Fibroblast of skin of left quadriceps (primary cell): ENCODE measurements at regions not wholly inside any gene's neighbourhood (a gene's known extent, or its start where the extent isn't known, plus 50 kb on each side); places are given as distances from the start of the nearest gene placed in this dataset.
A peak's percentile ranks its signal among the peaks of the same experiment; 100 is the strongest.

Experiments used
- DNase-seq, 2 experiments: peaks; one replicate each; pipeline ENCODE4 v3.0.0-alpha.2; 2013; ENCODE audit warnings: low read depth in 2 of 2

DNA sequence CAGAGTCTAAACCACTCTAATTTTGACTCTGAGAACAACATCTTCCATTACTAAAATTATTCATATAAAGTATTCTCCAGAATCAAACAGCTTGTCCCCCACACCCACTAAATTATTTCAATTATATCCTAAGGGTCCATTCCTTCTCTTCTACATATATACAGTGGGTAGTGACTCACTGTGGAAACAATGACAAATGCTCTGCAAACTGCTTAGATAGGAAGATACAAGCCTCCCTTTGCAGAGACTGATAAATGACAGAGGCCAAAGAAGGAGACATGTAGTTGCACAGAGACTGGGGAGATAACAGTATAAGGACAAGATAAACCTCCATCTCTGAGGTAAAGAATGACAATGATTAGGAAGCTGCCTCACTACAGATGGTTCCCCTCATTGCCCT is 1087.4 kb downstream of the AGBL1 start:
- no peak for DNase-seq

DNA sequence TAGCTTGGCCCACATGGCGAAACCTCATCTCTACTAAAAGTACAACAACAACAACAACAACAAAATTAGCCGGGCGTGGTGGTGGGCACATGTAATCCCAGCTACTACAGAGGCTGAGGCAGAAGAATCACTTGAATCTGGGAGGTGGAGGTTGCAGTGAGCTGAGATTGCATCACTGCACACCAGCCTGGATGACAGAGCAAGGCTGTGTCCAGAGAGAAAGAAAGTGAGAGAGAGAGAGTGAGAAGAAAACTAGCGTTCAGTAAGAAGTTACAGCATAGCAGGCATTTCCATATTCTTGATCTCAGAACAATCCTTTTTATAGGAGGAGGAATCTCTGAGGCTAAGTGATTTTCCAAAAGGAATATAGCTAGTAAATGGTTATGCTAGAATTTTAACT is 1076.1 kb downstream of the AGBL1 start:
- DNase-seq: no peak

DNA sequence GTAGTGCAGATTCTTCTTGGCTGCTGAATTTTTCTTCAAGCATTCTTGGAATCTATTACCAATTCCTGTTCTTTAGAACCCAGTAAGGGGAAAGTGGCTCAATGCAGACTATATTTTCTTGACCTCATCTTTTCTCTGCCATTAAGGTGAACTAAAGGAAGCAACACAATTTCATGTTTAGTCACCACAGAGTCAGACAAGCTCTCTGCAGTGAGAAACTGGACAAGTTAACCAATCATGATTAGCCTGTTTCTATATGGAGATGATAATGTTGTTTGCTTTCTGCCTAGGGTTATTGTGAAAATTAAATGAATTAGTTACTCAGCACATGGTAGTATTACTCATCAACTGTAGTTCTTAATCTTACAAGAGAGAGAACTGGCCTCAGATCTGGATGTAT is 1075.1 kb downstream of the AGBL1 start:
- peak; percentile 74 to 77 for DNase-seq

DNA sequence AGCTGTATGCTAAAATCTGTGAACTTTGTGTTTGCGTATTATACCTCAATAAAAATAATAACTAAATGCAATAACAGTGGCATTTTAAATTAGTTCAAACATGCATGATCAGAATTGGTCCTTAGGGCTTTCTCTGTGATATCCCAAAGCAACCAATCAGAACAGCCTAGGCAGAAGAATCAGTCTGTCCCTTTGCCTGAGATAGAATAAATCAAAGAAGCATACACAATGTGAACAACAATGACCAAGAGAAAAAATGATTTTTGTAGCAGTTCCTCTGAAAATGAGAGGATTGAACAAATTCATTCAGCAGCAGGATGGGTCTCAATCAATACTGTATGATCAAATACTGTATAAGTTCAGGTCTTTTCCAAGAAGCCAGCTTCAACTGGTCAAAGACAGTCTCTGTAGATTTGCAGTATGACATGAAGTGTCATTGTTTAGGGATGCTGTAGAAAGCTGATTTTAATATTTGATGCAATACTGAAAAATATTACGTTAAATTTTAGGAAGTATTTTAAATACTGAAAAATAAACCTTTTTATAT is 1071.6 kb downstream of the AGBL1 start:
- DNase-seq: no peak

DNA sequence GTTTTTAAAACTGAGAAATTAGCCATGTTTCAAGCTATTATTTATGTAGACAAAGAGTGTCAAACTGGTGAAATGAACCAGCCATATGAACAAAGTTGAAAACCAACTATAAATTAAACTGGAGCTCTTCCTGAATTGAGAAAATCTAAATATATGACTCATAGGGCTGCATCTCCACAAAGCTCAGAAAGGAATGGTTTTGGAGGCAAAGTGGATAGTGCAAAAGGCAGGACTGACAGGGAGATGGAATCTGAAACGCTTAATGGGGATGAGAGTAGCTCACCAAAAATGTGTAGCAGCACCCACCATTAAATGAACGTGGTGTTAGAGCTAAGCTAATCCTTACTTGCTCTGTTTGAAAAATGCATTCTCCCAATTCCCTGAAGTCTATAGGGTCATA is 1066.0 kb downstream of the AGBL1 start:
- DNase-seq: peak; percentile 42 to 58

DNA sequence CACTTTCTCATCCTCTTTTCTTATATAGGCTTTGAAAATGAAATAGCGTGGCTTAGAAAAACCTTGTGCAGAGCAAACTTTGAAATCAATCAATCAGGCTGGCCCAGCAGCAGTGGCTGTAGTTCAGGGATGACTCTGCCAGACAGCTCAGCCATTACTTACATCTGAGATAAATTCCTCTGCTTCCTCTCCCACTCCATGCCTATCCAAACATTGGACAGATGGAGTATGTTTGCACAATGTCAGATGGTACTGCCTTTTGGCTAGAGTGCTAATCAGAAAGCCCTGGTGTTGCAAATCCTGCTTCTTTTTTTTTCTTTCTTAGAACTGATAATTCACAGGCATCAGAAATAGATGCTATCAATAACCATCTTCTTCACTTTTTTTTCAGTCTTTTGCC is 1065.1 kb downstream of the AGBL1 start:
- peak; percentile 42 to 51 for DNase-seq

DNA sequence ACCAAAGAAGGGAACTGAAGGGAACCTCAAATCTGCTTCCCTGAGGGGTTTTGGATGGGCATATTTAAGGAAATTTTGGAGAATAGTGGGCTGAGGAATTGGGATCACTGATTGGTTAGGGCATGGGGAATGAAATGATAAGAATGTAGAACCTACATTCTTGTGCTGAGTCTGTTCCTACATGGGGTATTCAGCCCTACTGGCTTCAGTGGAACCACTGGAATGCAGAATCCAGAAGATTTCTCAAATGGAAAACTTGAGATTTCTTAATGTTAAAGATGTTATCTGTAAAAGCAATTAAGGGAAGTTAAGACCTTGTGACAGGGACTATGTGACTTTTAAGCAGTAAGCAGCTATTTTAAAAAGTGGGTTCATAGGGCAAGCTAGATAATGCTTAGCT is 1062.4 kb downstream of the AGBL1 start:
- no peak for DNase-seq

DNA sequence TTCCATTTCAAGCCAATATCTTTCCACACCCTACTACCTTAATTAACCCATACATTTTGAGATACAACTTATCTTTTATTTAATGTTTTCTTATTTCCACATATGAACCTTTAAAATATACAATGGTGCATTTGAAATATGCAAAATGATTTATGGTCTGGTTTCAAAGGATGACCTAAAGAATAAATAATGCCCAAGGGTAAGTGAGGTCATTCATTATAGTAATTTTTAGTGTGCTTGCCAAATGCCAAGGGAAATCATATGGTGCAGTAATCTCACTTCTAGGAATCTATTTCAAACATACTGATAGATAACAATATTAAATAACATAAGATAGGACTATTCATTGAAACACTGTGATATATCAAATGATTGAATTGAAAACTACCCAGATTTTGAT is 1055.4 kb downstream of the AGBL1 start:
- DNase-seq: no peak

DNA sequence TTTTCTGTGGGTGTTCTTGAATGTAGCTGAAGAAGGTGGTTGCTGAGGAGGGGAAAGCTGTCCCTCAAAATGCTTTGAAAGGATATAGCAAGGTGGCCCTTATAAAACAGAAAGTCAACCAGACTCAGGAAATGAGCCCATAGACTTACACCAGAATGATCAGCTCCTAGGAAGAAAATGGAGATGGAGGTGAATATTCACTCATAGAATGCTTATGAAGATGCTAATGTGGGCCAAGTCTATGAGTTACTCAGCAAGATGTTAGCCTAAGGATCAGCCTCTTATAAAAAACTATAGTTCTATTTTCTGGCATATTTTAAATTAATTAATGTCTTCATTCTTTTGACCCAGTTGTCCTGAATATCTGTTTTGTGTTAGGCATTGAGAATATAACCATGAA is 1054.0 kb downstream of the AGBL1 start:
- no peak for DNase-seq

DNA sequence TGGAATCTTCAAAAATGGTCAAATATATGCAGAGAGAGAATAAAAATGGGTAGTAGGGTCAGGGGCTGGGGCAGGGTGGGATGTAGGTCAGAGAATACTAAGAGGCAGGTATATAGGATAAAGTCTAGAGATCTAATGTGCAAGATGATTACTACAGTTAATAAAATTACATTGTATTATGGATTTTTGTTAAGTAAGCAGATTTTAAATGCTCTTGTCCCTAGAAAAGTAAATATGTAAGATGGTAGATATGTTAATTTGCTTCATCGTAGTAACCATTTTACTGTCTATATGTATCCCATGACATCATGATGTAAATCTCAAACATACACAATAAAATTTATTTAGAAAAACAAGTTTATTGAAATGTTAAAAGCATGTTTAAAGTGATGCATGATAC is 1051.4 kb downstream of the AGBL1 start:
- DNase-seq: no peak

DNA sequence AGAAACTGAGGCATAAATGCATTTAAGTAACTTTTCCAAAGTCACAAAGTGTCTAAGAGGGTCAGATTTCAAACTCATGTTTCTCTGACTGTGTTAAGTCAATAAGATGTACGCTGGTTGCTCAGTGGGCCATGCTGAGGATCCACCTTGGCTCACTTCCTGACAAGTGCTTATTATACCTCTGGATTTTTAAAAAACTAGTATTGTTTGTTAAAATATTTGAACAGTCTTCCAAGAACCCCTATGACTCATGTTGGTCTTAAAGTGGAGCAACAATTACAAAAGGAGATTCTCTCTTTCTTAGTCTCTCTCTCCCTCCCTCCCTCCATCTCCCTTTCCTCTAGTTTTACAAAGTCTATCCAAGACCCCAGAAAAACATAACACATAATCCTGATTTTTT is 1050.2 kb downstream of the AGBL1 start:
- DNase-seq: no peak

DNA sequence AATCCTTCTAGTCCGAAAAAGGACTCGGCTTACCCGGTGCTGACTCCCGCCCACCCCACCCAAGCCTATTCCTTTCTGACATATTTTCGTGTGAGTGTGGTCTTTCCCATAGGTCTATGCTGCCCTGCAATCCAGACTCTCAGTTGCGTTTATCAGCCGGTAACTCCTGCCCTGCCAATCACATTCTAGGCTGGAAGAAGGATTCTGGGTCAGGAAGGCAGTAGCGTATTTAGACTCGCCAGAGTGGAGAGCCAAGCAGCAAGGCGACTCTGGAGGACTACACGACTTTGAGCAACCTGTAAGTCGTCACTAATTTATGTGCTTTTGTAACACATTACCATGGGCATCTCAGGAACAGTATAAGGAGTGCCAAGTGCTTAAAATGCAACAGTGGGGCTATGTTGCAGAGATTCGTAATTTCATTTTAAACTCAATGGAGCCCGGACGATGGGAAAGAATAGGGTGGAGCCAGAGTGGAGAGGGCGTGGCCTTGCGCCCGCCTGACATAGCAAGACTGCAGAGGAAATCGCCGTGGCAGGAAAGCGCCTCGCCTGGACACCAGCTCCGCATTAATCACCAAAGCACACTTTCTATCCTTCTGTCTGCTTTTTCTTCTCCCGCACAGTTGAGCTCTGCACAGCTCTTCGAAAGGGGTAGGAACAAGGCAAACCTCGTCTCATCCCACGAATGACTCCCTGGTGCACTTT is 1044.2 kb downstream of the AGBL1 start:
- no peak for DNase-seq

DNA sequence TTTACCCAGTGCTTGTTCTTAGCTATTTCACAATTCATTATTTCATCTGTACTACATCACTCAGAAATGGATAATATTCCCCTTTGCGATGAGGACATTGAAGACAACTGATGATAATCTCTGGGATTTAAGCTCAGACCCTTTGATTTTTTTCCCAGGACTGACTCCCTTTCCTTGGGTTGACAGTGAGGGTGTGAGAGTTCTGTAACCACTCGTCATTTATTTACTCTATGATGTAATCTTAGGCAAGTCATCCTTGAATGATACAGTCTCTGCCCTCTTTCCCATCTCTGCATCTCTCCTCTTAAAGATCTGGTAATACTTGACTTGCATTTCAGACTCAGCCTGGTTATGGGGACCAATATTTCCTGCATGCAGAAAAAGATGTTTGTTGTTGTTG is 1041.7 kb downstream of the AGBL1 start:
- DNase-seq: no peak

DNA sequence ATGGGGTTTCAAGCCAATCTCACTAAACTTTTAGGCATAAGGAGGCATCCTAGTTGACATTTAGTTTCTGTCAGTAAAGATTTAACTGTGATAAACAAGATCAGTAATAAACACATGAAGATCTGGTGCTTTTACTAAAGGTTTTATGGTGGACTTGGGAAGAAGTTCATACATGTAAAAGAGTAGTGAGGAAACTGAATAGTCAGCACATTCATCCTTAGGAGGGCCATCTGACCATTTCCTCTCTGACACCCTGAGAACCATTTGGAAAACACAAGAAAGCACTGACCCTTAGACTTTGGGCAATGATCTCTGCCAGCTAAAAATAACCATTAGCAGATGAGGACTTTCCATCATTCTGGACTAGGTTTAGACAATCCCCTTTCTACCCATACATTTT is 1040.9 kb downstream of the AGBL1 start:
- no peak for DNase-seq

DNA sequence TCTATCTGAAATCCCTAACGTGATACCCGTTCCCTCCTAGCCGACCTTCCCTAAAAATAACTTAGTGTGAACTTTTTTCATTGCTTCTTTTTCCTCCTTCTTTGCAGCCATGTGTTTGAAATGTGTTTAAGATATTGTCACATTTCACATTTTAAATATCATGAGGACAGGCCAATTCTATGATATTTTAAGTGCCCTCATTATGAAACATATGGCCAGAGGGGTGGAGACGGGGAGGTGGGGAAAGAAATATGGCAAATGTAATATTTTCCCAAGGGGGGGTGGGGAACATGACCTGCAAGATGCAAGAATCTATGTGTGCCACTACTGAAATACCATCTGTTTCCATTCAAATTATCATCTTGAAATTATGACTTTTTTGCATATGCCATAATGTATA is 1039.2 kb downstream of the AGBL1 start:
- DNase-seq: no peak

DNA sequence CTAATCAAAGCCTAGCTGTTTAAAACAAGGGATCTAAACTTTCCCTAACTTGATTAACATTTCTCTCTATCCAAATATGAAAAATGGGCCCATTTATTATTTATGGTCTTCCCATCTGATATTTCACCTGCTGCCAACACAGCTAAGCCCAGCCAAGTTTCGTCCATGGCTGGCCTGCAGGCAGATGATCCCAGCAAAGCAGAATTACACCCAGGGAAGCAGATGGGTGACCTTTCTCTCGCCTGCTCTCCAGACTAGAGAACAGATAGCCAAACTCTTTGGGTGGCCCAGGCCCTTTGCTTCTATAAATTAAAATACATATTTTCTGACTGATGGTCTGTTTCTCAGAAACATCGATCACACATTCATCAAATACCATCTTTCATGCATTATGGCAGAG is 1038.8 kb downstream of the AGBL1 start:
- no peak for DNase-seq

DNA sequence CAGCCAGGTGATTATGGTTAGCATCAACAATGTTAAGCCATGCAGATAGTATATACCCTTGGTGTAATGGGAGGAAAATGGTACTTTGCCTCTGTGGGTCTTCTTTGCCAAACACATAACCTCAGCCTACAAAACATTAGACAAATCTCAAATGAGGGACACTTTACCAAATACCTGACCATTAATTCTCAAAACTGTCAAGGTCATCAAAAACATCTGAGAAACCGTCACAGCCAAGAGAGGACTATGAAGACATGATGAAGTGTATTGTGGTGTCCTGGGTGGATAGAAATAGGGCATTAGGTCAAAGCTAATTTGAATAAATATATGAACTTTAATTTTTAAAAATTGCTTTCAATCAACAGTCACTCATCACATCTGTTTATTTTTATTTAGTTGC is 1036.1 kb downstream of the AGBL1 start:
- no peak for DNase-seq

DNA sequence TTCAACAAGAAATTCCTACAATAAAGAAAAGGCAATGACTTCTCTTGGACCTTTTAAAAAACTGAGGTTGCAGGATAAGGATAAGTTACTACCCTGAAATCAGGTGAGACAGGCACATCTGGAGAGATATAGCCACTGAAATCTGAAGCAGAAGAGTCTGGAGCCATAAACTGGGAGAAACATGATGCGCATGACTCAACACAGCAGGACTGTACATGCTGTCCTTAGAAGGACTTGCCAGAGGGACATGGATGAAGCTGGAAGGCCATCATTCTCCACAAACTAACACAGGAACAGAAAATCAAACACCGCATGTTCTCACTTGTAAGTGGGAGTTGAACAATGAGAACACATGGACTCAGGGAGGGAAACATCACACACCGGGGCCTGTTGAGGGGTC is 1020.2 kb downstream of the AGBL1 start:
- DNase-seq: no peak

DNA sequence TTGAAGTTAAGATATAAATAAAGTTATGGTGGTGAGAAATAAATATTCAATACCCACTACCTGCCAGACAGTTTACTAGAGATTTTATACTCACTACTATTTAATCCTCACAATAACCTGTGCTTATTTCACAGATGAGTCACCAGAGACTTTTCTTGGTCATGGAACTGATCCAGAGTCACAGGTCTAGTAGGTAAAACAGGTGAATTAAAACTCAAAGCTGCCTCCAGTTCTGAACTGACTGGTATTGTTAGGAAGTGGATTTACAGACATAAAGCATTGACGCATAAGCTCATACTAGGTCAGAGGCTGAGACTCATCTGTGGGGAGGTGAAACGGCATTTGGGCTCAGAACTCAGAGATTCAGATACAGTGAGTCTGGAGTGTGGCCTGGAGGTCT is 1009.9 kb downstream of the AGBL1 start:
- no peak for DNase-seq

DNA sequence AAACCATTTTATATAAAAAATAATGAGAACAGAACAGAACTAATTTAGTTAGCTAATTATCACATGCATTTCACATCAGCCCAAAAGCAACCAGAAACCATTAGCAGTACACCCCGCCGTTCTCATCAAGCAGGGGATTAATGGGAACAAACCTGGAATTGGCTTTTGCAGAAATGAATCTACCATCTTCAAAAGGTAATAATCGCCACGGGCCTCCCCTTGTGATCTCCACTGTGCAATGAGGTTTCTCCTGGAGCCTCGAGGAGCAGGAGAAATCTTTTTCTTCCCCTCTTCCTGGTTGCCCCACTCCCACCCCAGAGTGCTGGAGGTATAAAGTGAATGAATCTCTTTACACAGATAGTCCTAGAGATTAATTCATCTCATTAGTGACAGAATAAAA is 1003.5 kb downstream of the AGBL1 start:
- DNase-seq: no peak

DNA sequence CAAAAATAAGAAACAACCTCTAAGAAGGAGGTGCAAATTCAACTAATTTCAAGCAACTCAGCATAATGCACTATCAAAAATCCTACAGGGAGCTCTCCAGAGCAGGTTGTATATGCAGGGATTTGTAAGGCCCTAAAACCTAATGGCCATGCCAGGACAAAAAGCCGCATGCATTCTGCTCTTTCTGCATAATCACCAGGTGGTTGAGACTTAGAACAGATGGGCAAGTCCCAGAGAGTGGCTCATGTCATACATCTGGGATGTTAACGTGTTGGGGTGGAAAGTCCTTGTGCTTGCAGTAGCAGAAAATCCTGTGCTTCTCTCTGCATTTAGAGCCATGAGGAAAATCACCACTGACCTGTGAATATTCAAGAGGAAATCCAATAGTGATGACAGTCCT is 1002.9 kb downstream of the AGBL1 start:
- no peak for DNase-seq

DNA sequence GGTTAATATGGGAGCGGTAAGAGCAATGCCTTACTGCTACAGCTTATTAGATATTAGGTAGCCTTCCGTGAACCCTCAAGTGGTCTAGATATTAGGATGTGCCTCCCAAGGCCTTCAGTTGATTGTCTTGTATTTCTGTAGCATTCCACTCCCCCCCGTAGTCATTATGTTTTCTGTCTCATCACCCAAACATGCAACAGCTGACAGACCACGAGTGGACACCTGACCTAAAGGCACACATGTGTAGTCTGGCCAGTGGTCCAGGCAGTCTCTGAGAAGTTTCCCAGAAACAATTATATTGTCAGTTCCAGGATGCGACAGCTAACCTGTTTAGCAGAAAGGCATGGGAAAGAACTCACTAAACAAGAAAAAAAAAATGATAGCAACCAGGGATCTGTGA is 1000.9 kb downstream of the AGBL1 start:
- DNase-seq: no peak
